DND-41 (cell line): ENCODE measurements at regions not wholly inside any gene's neighbourhood (a gene's known extent, or its start where the extent isn't known, plus 50 kb on each side); places are given as distances from the start of the nearest gene placed in this dataset.

Experiments used
- ATAC-seq: fragments of 200-7000 bp; cut with Tn5 transposase; 3 replicates; pipeline ENCODE4 v1.9.1; 2021; ENCODE audit warnings: low read depth; ENCODE audit not compliant: insufficient read depth
- DNase-seq: peaks from one replicate; pipeline ENCODE4 v3.0.0-alpha.2; 2020
- H2AFZ ChIP-seq: 2 replicates; pipeline ENCODE4 v1.6.0; 2012; ENCODE audit warnings: low read depth, low read length
- H3K27ac ChIP-seq: 2 replicates; pipeline ENCODE4 v1.5.1; 2012; ENCODE audit warnings: low read length, inconsistent platforms
- H3K27me3 ChIP-seq: fragments of 200-600 bp; sonication (generic); 2 replicates; pipeline ENCODE4 v1.6.0; 2012; ENCODE audit warnings: low read length, mild to moderate bottlenecking, inconsistent platforms; ENCODE audit not compliant: insufficient read depth, poor library complexity
- H3K36me3 ChIP-seq: 2 replicates; pipeline ENCODE4 v1.5.1; 2012; ENCODE audit warnings: low read length, inconsistent platforms; ENCODE audit not compliant: insufficient read depth
- H3K4me1 ChIP-seq: 2 replicates; pipeline ENCODE4 v1.5.1; 2012; ENCODE audit warnings: mild to moderate bottlenecking, low read length; ENCODE audit not compliant: insufficient read depth
- H3K4me2 ChIP-seq: 2 replicates; pipeline ENCODE4 v1.6.0; 2012; ENCODE audit warnings: mild to moderate bottlenecking, moderate library complexity, low read length, inconsistent platforms; ENCODE audit not compliant: insufficient read depth
- H3K4me3 ChIP-seq, 2 experiments: fragments of 200-600 bp in 1 of 2; shearing (Covaris generic) in 1 of 2; 2 replicates each; pipeline ENCODE4 v1.5.1; 2012 to 2016; ENCODE audit warnings: inconsistent platforms in 2 of 2, low read length in 2 of 2, mild to moderate bottlenecking in 2 of 2, low read depth in 1 of 2, moderate library complexity in 1 of 2
- H3K79me2 ChIP-seq: 2 replicates; pipeline ENCODE4 v1.6.0; 2012; ENCODE audit warnings: low read length, inconsistent platforms; ENCODE audit not compliant: insufficient read depth
- H3K9ac ChIP-seq: 2 replicates; pipeline ENCODE4 v1.6.0; 2012; ENCODE audit warnings: low read depth, mild to moderate bottlenecking, inconsistent platforms, low read length, moderate library complexity
- H3K9me3 ChIP-seq: 2 replicates; pipeline ENCODE4 v1.5.1; 2012; ENCODE audit warnings: low read length, moderate library complexity, mild to moderate bottlenecking, inconsistent platforms; ENCODE audit not compliant: insufficient read depth, severe bottlenecking
- H4K20me1 ChIP-seq: 2 replicates; pipeline ENCODE4 v1.6.0; 2012; ENCODE audit warnings: low read length; ENCODE audit not compliant: insufficient read depth
- EZH2 ChIP-seq: IDR thresholded peaks from 3 replicates; pipeline ENCODE4 v1.6.1; 2012; ENCODE audit warnings: borderline replicate concordance, low read depth, mild to moderate bottlenecking, moderate library complexity, low read length, inconsistent platforms; ENCODE audit not compliant: severe bottlenecking
- TF ChIP-seq, protein P1 (sequence below): IDR thresholded peaks from 2 replicates; pipeline ENCODE4 v1.5.1; 2012; ENCODE audit warnings: borderline replicate concordance, low read length, moderate library complexity, mild to moderate bottlenecking; ENCODE audit not compliant: poor library complexity, severe bottlenecking; ENCODE audit errors: extremely low read depth

DNA sequence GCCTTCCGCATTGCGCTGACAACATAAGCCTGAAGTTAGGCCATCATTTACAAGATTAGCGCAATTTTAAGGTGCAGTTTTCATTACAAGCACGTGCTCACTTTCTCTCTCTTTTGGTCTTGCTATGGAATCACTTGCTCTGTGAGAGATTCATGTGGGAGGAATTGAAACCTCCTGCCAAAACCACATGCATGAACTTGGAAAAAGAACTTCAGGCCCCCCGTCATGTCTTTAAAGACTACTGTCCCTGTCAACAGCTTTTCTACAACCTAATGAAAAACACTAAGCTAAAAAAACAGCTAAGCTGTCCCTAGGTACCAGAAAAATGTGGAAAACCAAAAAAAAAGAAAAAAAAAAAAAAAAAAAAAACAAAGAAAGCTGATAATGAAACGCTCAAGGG is 1707.6 kb upstream of the RAG2 start:
- Histone ChIP-seq H3K4me3 (no peak overlapping the region), H3K4me1 (no peaks in the 10 kb centered on the region), H3K79me2 (no peaks in the 10 kb centered on the region), H3K27me3 (no peaks in the 10 kb centered on the region), H3K27ac (no peak overlapping the region), H4K20me1 (no peaks in the 10 kb centered on the region), H3K9me3 (no peaks in the 10 kb centered on the region), H3K9ac (no peak overlapping the region), H3K36me3 (no peaks in the 10 kb centered on the region), H3K4me2 (no peak overlapping the region), H2AFZ (no peak overlapping the region)
- TF ChIP-seq, protein P1, sequence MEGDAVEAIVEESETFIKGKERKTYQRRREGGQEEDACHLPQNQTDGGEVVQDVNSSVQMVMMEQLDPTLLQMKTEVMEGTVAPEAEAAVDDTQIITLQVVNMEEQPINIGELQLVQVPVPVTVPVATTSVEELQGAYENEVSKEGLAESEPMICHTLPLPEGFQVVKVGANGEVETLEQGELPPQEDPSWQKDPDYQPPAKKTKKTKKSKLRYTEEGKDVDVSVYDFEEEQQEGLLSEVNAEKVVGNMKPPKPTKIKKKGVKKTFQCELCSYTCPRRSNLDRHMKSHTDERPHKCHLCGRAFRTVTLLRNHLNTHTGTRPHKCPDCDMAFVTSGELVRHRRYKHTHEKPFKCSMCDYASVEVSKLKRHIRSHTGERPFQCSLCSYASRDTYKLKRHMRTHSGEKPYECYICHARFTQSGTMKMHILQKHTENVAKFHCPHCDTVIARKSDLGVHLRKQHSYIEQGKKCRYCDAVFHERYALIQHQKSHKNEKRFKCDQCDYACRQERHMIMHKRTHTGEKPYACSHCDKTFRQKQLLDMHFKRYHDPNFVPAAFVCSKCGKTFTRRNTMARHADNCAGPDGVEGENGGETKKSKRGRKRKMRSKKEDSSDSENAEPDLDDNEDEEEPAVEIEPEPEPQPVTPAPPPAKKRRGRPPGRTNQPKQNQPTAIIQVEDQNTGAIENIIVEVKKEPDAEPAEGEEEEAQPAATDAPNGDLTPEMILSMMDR = no peak
- no peak for TF ChIP-seq EZH2
- DNase-seq (no peak), ATAC-seq (no peak)

DNA sequence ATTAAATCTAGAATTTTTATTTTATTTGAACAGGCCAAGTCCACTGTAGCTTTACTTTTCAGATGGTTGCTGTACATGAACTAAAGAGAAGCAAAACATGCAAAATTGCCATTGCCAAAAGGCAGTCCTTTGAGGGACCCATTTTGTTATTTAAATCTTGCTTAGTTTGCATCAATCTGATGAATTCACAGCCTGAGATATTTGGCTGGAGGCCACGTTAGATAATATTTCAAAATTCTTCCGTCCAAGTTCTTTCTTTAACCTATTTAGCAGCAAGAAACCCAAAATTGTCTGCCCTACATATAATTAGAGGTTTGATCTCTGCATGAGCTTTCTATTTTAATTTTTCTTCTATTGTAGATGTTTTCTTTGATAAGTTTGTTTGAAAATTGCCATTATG is 1706.9 kb upstream of the RAG2 start:
- Histone ChIP-seq H3K36me3 (no peaks in the 10 kb centered on the region), H2AFZ (no peak overlapping the region), H3K27me3 (no peaks in the 10 kb centered on the region), H3K4me3 (no peak overlapping the region), H3K9me3 (no peaks in the 10 kb centered on the region), H3K4me1 (no peaks in the 10 kb centered on the region), H3K9ac (no peak overlapping the region), H3K4me2 (no peak overlapping the region), H3K27ac (no peak overlapping the region), H4K20me1 (no peaks in the 10 kb centered on the region), H3K79me2 (no peaks in the 10 kb centered on the region)
- no peak for ATAC-seq
- no peak for DNase-seq
- TF ChIP-seq, protein P1 = no peak
- TF ChIP-seq EZH2 = no peak

DNA sequence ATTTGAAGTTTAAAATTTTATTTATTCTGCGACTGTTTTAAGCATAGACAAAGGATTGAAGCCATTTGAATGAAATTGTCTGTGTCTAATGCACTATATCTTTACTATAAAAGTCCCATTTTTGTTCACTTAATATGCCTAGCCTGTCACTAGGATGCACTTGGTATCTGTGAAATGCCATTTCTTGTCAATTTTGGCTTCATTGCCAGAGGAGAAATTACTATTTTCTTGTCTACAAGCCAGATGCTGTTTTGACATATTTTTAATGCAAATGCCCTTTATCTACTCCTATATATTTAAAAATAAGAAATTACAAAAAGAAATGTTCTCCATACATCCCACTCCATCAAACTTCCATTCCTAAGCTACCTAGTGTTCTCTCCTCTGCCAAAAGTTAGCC is 1704.5 kb upstream of the RAG2 start:
- TF ChIP-seq, protein P1 = no peak
- TF ChIP-seq EZH2 = no peak
- Histone ChIP-seq H3K9ac (no peak overlapping the region), H3K79me2 (no peaks in the 10 kb centered on the region), H3K27ac (no peak overlapping the region), H3K4me3 (no peak overlapping the region), H3K36me3 (no peaks in the 10 kb centered on the region), H3K9me3 (no peaks in the 10 kb centered on the region), H3K4me2 (no peak overlapping the region), H2AFZ (no peak overlapping the region), H3K27me3 (no peaks in the 10 kb centered on the region), H3K4me1 (no peaks in the 10 kb centered on the region), H4K20me1 (no peaks in the 10 kb centered on the region)
- DNase-seq (no peak), ATAC-seq (no peak)

DNA sequence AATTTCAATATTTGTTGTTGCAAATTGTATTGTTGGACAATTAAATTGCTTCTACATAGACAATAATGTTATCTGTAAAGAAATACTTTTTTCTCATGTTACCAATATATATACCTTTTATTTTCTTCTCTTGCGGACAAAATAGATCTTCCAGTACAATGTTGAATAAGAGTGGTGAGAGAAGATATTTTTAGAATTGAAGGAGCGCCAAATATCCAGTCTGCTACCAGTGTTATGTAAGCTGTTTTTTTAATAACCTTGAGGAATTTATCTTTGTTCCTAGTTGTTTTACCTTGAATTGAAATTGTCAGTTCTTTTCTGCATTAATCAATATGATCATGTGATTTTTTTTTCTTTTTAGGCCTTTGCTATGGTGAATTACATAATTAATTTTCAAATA is 1702.5 kb upstream of the RAG2 start:
- no peak overlapping the region for H3K27ac ChIP-seq
- no peak overlapping the region for H3K4me2 ChIP-seq
- no peaks in the 10 kb centered on the region for H3K36me3 ChIP-seq
- TF ChIP-seq, protein P1 = no peak
- no peak for TF ChIP-seq EZH2
- no peak overlapping the region for H2AFZ ChIP-seq
- H3K9me3 ChIP-seq = no peaks in the 10 kb centered on the region
- H3K4me1 ChIP-seq = no peaks in the 10 kb centered on the region
- H3K9ac ChIP-seq = no peak overlapping the region
- DNase-seq (no peak), ATAC-seq (no peak)
- no peaks in the 10 kb centered on the region for H3K79me2 ChIP-seq
- H4K20me1 ChIP-seq = no peaks in the 10 kb centered on the region
- H3K27me3 ChIP-seq = no peaks in the 10 kb centered on the region
- no peak overlapping the region for H3K4me3 ChIP-seq
